SK-N-SH (cell line): ENCODE measurements at regions not wholly inside any gene's neighbourhood (a gene's known extent, or its start where the extent isn't known, plus 50 kb on each side); places are given as distances from the start of the nearest gene placed in this dataset.
"Not testable (repeated sequence)": the region's sequence is repeated elsewhere in the genome, so short reads cannot be mapped to it uniquely, and the experiment has no call there.

Experiments used
- CTCF ChIA-PET: fragments of 300-600, 350-600 bp; formaldehyde crosslinking; extraction: SDS; loops from one replicate; lab custom pipeline; 2021; lab: Yijun Ruan, JAX
- POLR2A ChIA-PET: fragments of 350-600 bp; sonication (Branson Sonifier 250); formaldehyde crosslinking; extraction: SDS; loops from one replicate; lab custom pipeline; 2020; ENCODE audit warnings: antibody characterized with exemption, inconsistent platforms; lab: Yijun Ruan, JAX
- DNase-seq: peaks from one replicate; pipeline ENCODE4 v3.0.0; 2012
- H2AFZ ChIP-seq: fragments of 200-600 bp; sonication (generic); 2 replicates; pipeline ENCODE4 v1.8.1; 2016; ENCODE audit warnings: antibody characterized with exemption, mild to moderate bottlenecking, low read depth
- H3F3A ChIP-seq: fragments of 200-600 bp; sonication (generic); replicated peaks from 2 replicates; pipeline ENCODE3; 2016; ENCODE audit warnings: antibody characterized with exemption, mild to moderate bottlenecking; ENCODE audit not compliant: insufficient read depth
- H3K27ac ChIP-seq, 2 experiments: fragments of 200-500 bp in 1 of 2; fragments of 200-600 bp in 1 of 2; sonication (Bioruptor generic) in 1 of 2; sonication (generic), shearing (Covaris generic) in 1 of 2; 2 replicates each; pipeline versions ENCODE4 v1.5.1 to v1.6.1; 2014 to 2016; ENCODE audit warnings: low read depth in 2 of 2, inconsistent platforms in 1 of 2, low read length in 1 of 2, mild to moderate bottlenecking in 1 of 2, mixed read lengths in 1 of 2
- H3K27me3 ChIP-seq: fragments of 200-600 bp; sonication (generic), shearing (Covaris generic); 2 replicates; pipeline ENCODE4 v1.6.1; 2016; ENCODE audit warnings: mixed run types; ENCODE audit not compliant: insufficient read depth
- H3K36me3 ChIP-seq, 2 experiments: fragments of 200-500 bp in 1 of 2; fragments of 200-600 bp in 1 of 2; sonication (Bioruptor generic) in 1 of 2; sonication (generic) in 1 of 2; replicated peaks in 1 of 2; 2 replicates each; pipeline versions ENCODE3 to v1.5.1; 2014 to 2016; ENCODE audit warnings: low read length in 1 of 2, mild to moderate bottlenecking in 1 of 2; ENCODE audit not compliant: insufficient read depth in 2 of 2, control insufficient read depth in 1 of 2
- H3K4me1 ChIP-seq, 2 experiments: fragments of 200-500 bp in 1 of 2; fragments of 200-600 bp in 1 of 2; sonication (Bioruptor generic) in 1 of 2; sonication (generic), shearing (Covaris generic) in 1 of 2; 2 replicates each; pipeline versions ENCODE4 v1.5.1 to v1.6.1; 2014 to 2016; ENCODE audit warnings: low read depth in 1 of 2, low read length in 1 of 2, mixed run types in 1 of 2; ENCODE audit not compliant: insufficient read depth in 2 of 2, control insufficient read depth in 1 of 2
- H3K4me2 ChIP-seq: fragments of 200-600 bp; sonication (generic), shearing (Covaris generic); 2 replicates; pipeline ENCODE4 v1.6.1; 2017; ENCODE audit warnings: mixed run types
- H3K4me3 ChIP-seq, 2 experiments: fragments of 200-500 bp in 1 of 2; fragments of 200-600 bp in 1 of 2; sonication (Bioruptor generic) in 1 of 2; sonication (generic), shearing (Covaris generic) in 1 of 2; 2 replicates each; pipeline versions ENCODE4 v1.5.1 to v1.8.1; 2014 to 2016; ENCODE audit warnings: low read depth in 2 of 2, inconsistent platforms in 1 of 2, low read length in 1 of 2, mild to moderate bottlenecking in 1 of 2, mixed read lengths in 1 of 2, moderate library complexity in 1 of 2
- H3K79me2 ChIP-seq: fragments of 200-600 bp; sonication (generic); 2 replicates; pipeline ENCODE4 v1.8.1; 2017; ENCODE audit warnings: mild to moderate bottlenecking; ENCODE audit not compliant: insufficient read depth
- H3K9ac ChIP-seq: fragments of 200-600 bp; sonication (generic); 2 replicates; pipeline ENCODE4 v1.6.1; 2017; ENCODE audit warnings: mixed run types
- H3K9me2 ChIP-seq: fragments of 200-600 bp; sonication (generic); 2 replicates; pipeline ENCODE4 v1.6.1; 2017; ENCODE audit warnings: mixed run types
- H3K9me3 ChIP-seq: fragments of 200-600 bp; sonication (generic); 2 replicates; pipeline ENCODE4 v1.6.1; 2017; ENCODE audit warnings: mixed run types, mild to moderate bottlenecking, moderate library complexity
- H4K20me1 ChIP-seq: fragments of 200-600 bp; sonication (generic); 2 replicates; pipeline ENCODE4 v1.6.1; 2017; ENCODE audit warnings: mild to moderate bottlenecking, mixed run types; ENCODE audit not compliant: insufficient read depth
- EZH2phosphoT487 ChIP-seq: fragments of 200-600 bp; sonication (generic); IDR thresholded peaks from 2 replicates; pipeline ENCODE4 v1.6.1; 2017; ENCODE audit warnings: low read depth, mixed run types, mild to moderate bottlenecking, antibody characterized with exemption, moderate library complexity, borderline replicate concordance
- FOSL2 ChIP-seq: IDR thresholded peaks from 2 replicates; pipeline ENCODE4 v1.4.0; 2012; ENCODE audit warnings: low read depth, mild to moderate bottlenecking, moderate library complexity, borderline replicate concordance
- MEF2A ChIP-seq: IDR thresholded peaks from 2 replicates; pipeline ENCODE4 v1.4.0; 2012; ENCODE audit warnings: low read depth, borderline replicate concordance
- MXI1 ChIP-seq: IDR thresholded peaks from 2 replicates; pipeline ENCODE4 v1.6.1; 2012; ENCODE audit warnings: mild to moderate bottlenecking, low read depth, low read length, improper control_type of control experiment
- NRF1 ChIP-seq: IDR thresholded peaks from 2 replicates; pipeline ENCODE4 v1.6.1; 2012; ENCODE audit warnings: low read depth, mild to moderate bottlenecking, low read length
- RAD21 ChIP-seq: IDR thresholded peaks from 2 replicates; pipeline ENCODE4 v1.6.1; 2012; ENCODE audit warnings: mild to moderate bottlenecking, low read length
- RCOR1 ChIP-seq: fragments of 150-350 bp; IDR thresholded peaks from 2 replicates; pipeline ENCODE4 v1.6.1; 2017; ENCODE audit warnings: antibody characterized with exemption, low read length
- TEAD4 ChIP-seq: IDR thresholded peaks from 2 replicates; pipeline ENCODE4 v1.4.0; 2012; ENCODE audit warnings: mild to moderate bottlenecking, borderline replicate concordance; ENCODE audit not compliant: insufficient read depth
- WGBS: methylation state at CpG from one replicate; pipeline ENCODE4 v1.1.6; 2017; ENCODE audit warnings: low lambda C conversion rate; 5-methylcytosine and 5-hydroxymethylcytosine counted together
- TF ChIP-seq, protein P1 (sequence below): fragments of 200-600 bp; sonication (generic); IDR thresholded peaks from 2 replicates; pipeline ENCODE4 v1.6.1; 2017; ENCODE audit warnings: antibody characterized with exemption, mild to moderate bottlenecking, moderate library complexity
- TF ChIP-seq, protein P2 (sequence below): IDR thresholded peaks from 2 replicates; pipeline ENCODE4 v1.4.0; 2012; ENCODE audit warnings: low read depth
- TF ChIP-seq, protein P3 (sequence below): fragments of 150-350 bp; IDR thresholded peaks from 2 replicates; pipeline ENCODE4 v1.6.1; 2017; ENCODE audit warnings: antibody characterized with exemption, low read length, low read depth, borderline replicate concordance
- TF ChIP-seq, protein P4 (sequence below): IDR thresholded peaks from 2 replicates; pipeline ENCODE4 v1.4.0; 2012; ENCODE audit warnings: low read depth, borderline replicate concordance

DNA sequence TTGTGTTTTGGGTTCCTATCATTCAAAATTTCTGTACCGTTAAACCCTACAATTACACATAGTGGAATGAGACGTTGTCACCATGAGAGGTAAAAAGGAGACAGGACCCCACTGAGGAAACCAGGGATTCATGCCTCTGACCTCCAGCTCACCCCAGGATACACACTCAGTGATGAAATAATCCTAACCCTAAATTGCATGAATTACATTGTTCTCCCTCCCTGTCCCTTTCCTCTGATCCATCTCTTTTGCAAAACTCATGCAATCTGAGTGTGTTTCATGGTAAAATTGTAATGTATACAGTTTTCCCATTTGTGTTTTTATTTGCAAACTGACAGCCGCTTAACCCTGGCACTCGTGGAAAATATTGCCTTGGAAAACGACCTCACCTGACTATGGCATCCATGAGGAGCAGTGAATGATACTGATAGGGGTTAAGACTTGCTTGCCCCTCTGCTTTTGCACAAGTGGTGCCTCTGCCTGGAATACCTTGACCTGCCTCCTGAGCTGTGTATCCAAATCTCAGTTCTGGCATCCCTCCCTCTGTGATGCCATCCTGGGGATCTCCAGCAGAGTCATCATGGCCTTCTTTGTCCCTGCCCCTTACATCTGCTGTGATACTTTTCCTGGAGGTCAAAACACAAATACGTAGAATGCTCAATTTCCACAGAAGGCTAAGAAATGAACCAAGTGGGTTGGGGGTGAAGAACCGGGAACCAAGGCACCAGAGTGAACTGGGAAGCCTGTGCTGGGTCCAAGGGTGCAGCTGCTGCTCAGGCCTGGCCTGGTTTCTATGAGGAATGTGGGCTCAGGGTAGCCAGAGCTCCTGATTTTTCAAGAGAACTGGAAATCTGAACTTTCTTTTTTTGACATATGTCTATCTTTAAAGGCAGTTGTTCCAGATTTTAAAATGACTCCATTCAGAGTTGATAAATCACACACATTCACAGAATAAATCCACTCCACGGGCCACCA, 211.6 kb upstream of the ZNF217 start:
- Histone ChIP-seq H3K36me3 (no peaks in the 10 kb centered on the region), H3K9ac (peak overlapping the region; percentile 74; the same call in 1 of the 2 replicates), H3F3A (peaks cover 31% of the 10 kb centered on the region), H3K4me2 (peak overlapping the region; percentile 65), H3K27ac (peak overlapping the region in 1 of 2 experiments; percentile 95; a peak in 2 of 4 replicates), H3K27me3 (no peaks in the 10 kb centered on the region), H3K4me3 (no peak overlapping the region), H3K9me2 (no peaks in the 10 kb centered on the region), H3K79me2 (no peaks in the 10 kb centered on the region), H3K4me1 (peaks cover 0 to 14% of the 10 kb centered on the region in 2 experiments; a peak in 1 of 4 replicates), H4K20me1 (no peaks in the 10 kb centered on the region), H2AFZ (peak overlapping the region; percentile 88), H3K9me3 (no peaks in the 10 kb centered on the region)
- CTCF ChIA-PET: no interaction called here
- POLR2A ChIA-PET: no interaction called here
- TF ChIP-seq, protein P1, sequence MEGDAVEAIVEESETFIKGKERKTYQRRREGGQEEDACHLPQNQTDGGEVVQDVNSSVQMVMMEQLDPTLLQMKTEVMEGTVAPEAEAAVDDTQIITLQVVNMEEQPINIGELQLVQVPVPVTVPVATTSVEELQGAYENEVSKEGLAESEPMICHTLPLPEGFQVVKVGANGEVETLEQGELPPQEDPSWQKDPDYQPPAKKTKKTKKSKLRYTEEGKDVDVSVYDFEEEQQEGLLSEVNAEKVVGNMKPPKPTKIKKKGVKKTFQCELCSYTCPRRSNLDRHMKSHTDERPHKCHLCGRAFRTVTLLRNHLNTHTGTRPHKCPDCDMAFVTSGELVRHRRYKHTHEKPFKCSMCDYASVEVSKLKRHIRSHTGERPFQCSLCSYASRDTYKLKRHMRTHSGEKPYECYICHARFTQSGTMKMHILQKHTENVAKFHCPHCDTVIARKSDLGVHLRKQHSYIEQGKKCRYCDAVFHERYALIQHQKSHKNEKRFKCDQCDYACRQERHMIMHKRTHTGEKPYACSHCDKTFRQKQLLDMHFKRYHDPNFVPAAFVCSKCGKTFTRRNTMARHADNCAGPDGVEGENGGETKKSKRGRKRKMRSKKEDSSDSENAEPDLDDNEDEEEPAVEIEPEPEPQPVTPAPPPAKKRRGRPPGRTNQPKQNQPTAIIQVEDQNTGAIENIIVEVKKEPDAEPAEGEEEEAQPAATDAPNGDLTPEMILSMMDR: 0 out of 2 replicates have a peak, but pooled peaks have one; percentile 11
- TF ChIP-seq RCOR1: no peak
- TF ChIP-seq FOSL2: no peak
- no peak for TF ChIP-seq TEAD4
- WGBS: 56% methylated on average over 8 of the region's 8 CpGs
- DNase-seq: no peak

DNA sequence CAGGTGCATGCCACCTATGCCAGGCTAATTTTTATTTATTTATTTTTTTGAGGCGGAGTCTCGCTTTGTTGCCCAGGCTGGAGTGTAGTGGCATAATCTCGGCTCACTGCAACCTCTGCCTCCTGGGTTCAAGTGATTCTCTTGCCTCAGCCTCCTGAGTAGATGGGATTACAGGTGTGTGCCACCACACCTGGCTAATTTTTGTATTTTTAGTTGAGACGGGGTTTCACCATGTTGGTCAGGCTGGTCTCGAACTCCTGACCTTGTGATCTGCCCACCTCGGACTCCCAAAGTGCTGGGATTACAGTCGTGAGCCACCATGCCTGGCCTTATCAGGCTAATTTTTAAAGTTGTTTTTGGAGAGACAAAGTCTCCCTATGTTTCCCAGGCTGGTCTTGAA, 210.7 kb upstream of the ZNF217 start:
- H3K27ac ChIP-seq, H3K4me2 ChIP-seq, CTCF ChIA-PET, H3K9ac ChIP-seq, H3K36me3 ChIP-seq, POLR2A ChIA-PET, H3K79me2 ChIP-seq, H2AFZ ChIP-seq, DNase-seq, H3K9me2 ChIP-seq, H4K20me1 ChIP-seq, H3K27me3 ChIP-seq, H3K4me3 ChIP-seq, H3K9me3 ChIP-seq: not testable (repeated sequence)
- H3F3A ChIP-seq: peaks cover 24% of the 10 kb centered on the region
- peaks cover 0 to 14% of the 10 kb centered on the region in 2 experiments; a peak in 1 of 4 replicates for H3K4me1 ChIP-seq
- 83% methylated on average over 6 of the region's 7 CpGs for WGBS

DNA sequence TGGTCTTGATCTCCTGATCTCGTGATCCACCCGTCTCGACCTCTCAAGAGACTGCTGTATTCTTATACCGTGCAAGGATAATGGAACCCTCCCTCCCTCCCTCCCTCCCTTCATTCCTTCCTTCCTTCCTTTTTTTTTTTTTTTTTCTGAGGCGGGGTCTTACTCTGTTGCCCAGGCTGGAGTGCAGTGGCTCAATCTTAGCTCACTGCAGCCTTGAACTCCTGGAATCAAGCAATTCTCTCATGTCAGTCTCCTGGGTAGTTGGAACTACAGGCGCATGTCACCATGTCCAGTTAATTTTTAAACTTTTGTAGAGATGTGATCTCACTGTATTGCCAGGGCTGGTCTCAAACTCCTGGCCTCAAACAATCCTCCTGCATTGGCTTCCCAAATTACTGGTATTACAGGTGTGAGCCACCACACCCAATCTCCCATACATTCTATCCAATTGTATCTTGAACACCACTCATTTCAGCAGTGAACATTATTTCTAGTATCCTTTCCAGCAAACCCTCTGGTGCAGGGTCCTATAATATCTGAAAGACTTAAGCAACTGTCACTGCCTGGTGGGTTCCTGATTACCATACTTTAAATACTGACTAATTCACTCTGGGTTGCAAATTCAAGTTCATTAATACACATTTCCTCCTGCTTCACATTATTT, 210.0 kb upstream of the ZNF217 start:
- TF ChIP-seq, protein P2, sequence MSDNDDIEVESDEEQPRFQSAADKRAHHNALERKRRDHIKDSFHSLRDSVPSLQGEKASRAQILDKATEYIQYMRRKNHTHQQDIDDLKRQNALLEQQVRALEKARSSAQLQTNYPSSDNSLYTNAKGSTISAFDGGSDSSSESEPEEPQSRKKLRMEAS: no peak
- no peak for TF ChIP-seq RAD21
- TF ChIP-seq NRF1: no peak
- TF ChIP-seq TEAD4: no peak
- TF ChIP-seq, protein P3, sequence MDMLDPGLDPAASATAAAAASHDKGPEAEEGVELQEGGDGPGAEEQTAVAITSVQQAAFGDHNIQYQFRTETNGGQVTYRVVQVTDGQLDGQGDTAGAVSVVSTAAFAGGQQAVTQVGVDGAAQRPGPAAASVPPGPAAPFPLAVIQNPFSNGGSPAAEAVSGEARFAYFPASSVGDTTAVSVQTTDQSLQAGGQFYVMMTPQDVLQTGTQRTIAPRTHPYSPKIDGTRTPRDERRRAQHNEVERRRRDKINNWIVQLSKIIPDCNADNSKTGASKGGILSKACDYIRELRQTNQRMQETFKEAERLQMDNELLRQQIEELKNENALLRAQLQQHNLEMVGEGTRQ: no peak
- TF ChIP-seq MEF2A: no peak
- TF ChIP-seq, protein P4, sequence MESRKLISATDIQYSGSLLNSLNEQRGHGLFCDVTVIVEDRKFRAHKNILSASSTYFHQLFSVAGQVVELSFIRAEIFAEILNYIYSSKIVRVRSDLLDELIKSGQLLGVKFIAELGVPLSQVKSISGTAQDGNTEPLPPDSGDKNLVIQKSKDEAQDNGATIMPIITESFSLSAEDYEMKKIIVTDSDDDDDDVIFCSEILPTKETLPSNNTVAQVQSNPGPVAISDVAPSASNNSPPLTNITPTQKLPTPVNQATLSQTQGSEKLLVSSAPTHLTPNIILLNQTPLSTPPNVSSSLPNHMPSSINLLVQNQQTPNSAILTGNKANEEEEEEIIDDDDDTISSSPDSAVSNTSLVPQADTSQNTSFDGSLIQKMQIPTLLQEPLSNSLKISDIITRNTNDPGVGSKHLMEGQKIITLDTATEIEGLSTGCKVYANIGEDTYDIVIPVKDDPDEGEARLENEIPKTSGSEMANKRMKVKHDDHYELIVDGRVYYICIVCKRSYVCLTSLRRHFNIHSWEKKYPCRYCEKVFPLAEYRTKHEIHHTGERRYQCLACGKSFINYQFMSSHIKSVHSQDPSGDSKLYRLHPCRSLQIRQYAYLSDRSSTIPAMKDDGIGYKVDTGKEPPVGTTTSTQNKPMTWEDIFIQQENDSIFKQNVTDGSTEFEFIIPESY: no peak
- no peak for TF ChIP-seq EZH2phosphoT487
- no peak for TF ChIP-seq MXI1
- Histone ChIP-seq H3K9ac (no peak overlapping the region), H4K20me1 (no peaks in the 10 kb centered on the region), H3K27me3 (no peaks in the 10 kb centered on the region), H3K79me2 (no peaks in the 10 kb centered on the region), H3K4me1 (peaks cover 0 to 14% of the 10 kb centered on the region in 2 experiments; a peak in 1 of 4 replicates), H3K36me3 (no peaks in the 10 kb centered on the region), H2AFZ (no peak overlapping the region), H3K4me3 (no peak overlapping the region), H3K4me2 (no peak overlapping the region), H3K9me3 (no peaks in the 10 kb centered on the region), H3K9me2 (no peaks in the 10 kb centered on the region), H3F3A (peaks cover 24% of the 10 kb centered on the region), H3K27ac (no peak overlapping the region; a peak in 1 of 4 replicates)
- WGBS: 83% methylated on average over 6 of the region's 6 CpGs
- POLR2A ChIA-PET: no interaction called here
- CTCF ChIA-PET: no interaction called here
- DNase-seq: no peak
